AG08395 (cell line): ENCODE measurements at regions not wholly inside any gene's neighbourhood (a gene's known extent, or its start where the extent isn't known, plus 50 kb on each side); places are given as distances from the start of the nearest gene placed in this dataset.
"Not testable (repeated sequence)": the region's sequence is repeated elsewhere in the genome, so short reads cannot be mapped to it uniquely, and the experiment has no call there.

Experiments
- DNase-seq: peaks from one replicate; pipeline ENCODE4 v3.0.0; 2012; ENCODE audit warnings: mixed read lengths, low spot score

DNA sequence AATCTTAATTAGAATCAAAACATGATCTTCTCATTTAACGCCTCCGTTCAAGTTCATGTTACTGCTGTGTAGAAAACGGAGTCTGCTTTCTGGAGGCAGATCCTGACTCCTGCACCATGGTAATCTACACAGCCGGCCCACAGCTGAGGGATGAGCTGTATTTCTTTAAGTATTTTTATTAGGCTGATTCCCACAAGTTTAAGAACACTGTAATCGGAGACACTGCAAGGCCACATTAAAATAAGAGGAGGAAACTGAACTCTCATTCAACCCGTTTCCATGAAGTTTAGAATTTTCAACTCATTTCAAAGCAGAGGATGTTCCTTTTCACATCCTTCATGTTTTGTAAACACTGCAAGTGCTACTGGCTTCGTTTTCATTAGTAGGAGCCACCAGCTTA, 372.2 kb downstream of the NFIB start:
- DNase-seq = no peak

DNA sequence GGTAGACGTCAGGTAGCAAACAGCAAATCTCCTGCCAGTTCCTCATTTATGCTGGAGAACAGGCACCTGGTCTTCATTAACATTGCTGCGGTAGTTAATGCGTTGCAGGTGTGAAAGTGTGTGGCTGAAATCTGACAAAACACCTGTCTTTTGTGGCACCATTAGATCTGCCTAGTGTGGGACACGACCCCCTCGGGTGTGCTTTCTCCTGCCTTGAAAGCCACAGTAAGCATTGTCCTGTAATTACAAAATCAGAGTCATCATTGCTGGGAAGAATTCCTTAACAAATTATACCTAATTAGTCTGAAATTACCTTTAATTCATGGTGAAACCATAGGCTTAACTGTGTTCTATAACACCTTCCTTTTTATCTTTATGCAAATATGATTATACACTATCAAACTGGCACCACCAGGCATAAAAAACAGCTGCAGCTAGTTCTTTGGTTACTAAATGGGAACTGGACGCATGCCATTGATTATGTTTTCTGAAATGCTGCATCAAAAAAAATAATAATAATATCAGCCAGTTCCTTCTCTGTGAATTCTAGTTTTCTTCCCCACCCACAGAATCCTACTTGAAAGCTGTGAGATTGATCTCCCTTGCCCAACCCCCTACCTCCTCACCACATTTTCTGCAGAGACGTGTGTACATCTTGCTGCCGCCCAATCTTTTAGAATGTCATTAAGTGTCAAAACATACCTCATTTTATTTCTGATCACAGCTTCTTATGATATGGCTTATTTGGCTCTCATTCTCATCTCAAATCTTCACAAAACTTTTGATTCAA, 374.0 kb downstream of the NFIB start:
- no peak for DNase-seq

DNA sequence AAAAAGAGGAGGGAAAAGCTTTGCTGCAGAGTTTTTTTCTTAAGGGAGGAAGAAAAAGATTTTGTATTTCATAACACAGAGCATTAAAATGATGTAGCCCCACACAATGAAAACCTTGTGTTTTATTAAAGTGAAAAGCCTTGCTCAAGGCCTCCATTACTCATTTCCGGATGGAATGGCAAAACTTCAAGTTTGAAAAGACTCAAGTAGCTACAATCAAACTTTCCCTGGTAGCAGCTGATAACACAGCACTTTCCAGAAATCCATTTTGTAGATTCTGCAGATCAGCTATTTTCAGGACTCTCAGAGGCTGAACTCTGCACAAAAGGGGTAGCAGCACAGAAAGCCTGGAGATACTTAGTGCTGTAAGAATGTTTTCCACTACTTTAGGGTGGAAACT, 374.8 kb downstream of the NFIB start:
- DNase-seq = peak; percentile 53

DNA sequence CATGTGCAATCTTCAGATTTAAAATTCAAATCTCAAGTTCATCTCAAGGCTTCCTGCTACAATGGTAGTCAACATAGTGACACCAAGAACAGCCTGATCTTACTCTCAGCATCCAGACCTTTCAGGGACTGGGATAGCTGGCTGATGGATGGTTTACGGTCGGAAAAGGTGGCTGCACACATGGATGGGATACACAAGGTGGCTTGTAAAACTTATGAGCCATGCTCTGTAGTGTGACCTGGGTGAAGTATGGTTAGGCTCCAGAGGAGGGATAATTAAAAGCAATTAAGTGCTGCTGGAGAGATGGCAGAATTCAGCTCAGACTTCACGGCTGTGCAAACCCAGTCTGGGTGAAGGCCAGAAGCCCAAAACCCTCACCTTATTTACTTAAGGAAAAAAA, 379.5 kb downstream of the NFIB start:
- no peak for DNase-seq

DNA sequence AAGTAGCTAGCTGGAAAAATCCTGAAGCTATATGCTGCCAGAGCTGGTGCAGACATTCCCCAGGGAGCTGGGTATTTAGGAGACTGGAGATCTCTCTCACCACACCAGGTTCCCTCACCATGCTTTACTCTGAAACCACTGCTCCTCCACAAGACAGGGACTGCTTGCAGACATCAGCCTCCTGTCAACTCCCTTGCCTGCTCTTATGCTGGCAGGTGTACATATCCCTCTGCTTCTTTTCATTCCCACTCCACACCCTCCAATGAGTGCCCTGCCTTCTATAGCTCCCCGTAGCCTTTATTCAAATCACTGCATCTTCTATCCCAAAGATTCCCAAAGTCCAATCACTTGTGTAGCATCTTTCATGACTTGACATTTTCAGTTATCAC, 380.7 kb downstream of the NFIB start:
- no peak for DNase-seq

DNA sequence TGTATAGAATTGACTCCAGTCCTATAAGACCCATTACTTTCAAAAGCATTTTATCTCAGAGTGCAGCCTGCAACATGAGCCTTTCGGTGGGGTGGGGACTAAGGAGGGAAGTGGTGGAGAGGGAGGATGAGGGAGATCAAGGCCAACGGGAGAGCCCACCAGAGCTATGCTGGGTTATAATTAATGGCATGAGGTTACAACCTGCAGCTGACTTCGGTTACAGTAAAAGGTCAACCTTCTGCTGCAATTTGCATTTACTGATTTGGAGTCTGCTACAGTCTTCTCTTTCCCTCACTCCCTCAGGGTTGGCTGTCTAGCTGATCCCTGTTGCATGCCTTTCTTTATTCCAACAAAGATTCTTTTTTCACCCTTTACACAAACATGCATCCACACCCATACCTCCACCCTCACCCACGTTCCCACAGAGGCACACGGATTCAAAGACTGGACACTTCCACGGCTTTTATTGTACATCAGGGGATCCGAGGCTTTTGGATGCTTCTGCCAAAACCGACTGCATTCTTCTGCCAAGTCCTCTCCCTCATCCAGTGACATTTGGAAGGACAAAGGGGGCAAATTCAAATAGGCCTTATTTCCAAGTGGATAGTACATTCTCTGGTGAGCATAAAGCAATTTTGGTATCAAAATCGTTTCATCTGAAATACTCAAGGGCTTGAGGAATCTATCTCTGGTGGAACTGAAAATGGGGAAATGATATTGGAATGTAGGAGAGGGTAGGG, 381.2 kb downstream of the NFIB start:
- no peak for DNase-seq

DNA sequence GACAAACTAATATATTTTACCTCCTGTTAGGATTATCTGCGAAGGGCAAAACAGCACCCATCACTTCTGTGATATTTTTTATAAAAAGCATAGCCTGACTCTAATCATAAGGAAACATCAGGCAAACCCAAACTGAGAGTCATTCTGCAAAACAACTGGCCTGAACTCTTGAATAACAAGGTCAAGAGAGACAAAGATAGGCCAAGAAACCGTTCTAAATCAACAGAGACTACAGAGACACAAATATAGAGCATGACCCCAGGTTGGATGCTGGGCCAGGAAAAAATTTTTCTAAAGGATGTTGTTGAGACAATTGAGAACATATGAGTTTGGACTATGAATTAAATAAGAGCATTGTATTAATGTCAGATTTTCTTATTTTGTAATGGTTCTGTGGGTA, 384.9 kb downstream of the NFIB start:
- DNase-seq = no peak

DNA sequence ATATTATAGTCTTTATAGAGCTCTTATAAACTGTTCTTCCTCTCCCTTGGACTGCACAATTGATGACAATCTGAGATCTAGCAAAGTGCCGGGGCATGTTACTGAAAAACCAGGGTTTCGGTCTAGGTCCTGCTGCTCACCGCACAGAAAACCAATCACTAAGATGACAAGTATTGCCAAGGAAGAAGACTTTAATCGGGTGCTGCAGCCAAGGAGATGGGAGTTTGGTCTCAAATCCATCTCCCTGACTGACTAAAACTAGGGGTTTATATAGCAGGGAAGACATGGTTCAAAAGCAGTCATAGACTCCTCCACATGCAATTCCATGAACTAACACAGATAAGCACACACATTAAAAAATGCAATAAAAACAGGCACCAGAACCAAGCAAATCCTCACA, 390.6 kb downstream of the NFIB start:
- no peak for DNase-seq

DNA sequence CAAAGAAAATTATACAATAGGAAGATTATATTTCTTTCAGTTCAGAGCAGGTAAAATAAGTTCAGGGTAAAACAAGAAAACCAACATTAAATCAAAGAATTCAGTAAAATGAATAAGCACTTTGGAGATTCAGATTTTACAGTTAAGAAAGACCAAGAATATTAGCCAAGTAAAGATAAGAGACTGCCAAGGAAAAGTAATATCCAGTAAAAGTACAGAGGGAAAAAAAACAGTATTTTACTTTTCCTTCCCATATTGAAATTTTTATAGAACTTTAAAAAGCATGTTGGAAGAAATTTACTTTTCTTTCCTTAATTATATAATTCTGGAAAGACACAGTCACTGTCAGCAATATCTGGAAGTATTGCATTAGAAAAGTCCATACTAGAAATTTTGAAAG, 393.4 kb downstream of the NFIB start:
- no peak for DNase-seq

DNA sequence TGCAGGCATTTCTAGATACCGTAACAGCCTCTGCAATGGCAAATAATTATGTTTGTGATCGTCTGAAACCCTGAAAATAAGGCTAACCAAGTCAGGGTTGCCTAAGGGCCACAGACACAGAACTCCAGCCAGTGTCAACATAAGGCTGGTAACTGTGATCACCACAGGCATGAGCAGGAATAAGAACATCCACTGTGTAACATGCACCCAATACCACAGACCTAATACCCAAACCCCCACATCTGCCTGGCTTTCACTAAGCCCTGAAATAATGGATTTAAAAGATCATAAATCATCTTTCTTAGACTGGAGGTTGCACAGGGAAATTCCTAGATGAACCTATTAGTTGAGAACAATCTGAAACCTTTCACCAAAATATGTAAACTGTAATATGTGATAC, 394.5 kb downstream of the NFIB start:
- no peak for DNase-seq

DNA sequence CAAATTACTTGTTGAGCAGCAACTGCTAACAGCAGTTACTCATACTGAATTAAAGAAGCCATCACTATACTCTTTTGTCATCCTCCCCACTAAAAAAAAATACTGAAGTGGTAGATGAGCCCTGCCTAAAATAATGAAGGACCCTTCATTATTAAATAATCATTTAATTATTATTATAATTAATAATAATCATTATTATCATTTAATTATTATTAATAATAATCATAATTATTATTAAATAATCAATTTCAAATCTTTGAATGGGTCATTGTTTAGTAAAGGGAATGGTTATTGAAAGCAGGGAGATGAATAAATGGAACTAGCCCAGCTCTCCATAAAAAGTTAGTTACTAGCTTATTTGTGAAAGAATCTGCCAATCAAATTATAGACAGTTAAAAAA, 396.4 kb downstream of the NFIB start:
- DNase-seq = no peak

DNA sequence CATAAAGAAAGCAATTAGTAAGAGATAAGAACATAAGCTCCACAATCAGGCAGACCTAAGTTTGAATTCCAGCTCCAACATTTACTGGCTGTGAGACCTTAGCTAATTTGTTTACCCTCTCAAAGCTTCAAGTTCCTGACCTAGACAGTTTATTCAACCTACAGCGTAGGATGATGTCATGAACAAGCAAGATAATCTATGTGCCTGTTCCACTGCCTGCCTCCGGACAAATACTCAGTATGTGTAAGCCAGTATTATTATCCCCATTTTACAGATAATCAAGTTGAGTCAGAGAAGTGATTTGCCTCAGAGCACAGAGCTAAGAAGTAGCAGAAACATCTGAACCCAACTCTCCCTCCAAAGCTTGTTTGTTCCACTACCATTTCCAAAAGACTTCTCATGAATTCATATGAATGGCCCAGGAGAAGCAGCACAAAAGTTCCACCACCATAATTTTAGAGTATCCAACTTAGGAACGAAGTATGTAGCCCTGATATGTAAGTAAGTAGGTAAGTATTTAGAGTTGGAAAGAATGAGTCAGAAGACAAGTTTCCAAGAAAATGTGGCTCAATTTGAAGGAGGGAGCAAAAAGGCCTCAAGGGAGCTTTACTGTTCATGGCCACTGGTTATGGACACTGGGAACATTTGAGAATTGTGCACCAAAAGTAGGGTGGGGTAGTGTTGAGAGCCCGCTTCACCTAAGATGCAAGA, 398.2 kb downstream of the NFIB start:
- no peak for DNase-seq

DNA sequence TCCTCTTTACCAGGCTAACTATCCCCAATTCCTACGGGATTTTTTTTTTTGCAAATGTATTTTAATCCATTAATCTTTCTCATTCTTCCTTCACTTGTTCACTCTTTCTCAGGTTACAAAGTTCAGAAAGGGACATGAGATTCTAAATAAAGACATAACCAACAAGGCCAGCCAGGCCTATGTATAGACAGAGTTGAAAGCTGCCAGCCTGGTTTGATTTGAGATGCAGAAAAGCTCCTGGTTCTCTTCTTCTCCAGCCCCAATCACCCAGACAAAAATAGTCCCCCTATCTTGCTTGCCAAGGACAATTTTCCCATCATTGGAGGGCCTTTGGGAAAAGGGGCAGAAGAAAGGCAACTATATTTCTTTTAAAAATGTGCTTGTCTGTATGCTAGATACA, 398.8 kb downstream of the NFIB start:
- no peak for DNase-seq

DNA sequence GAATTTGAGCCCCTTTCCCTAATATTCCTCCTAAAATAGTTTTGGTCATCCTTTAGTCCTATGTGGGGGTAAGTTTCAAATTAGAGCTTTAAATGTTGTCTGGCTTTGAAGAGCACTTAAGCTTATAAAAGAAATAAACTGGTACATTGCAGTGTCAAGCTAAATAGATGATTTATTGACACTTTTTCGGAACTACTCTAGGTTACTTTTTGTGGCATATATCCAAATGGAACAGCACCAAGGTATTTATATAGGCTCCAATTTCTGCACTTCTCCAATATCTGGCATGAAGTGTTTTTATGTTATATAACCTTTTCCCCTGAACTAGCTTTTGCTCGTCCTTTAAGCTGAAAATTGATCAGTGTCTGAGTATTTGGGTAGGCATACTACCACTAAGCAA, 402.5 kb downstream of the NFIB start:
- no peak for DNase-seq

DNA sequence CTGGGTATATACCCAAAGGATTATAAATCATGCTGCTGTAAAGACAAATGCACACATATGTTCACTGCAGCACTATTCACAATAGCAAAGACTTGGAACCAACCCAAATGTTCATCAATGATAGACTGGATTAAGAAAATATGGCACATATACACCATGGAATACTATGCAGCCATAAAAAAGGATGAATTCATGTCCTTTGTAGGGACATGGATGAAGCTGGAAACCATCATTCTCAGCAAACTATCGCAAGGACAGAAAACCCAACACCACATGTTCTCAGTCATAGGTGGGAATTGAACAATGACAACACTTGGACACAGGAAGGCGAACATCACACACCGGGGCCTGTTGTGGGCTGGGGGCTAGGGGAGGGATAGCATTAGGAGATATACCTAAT, 406.1 kb downstream of the NFIB start:
- DNase-seq = not testable (repeated sequence)

DNA sequence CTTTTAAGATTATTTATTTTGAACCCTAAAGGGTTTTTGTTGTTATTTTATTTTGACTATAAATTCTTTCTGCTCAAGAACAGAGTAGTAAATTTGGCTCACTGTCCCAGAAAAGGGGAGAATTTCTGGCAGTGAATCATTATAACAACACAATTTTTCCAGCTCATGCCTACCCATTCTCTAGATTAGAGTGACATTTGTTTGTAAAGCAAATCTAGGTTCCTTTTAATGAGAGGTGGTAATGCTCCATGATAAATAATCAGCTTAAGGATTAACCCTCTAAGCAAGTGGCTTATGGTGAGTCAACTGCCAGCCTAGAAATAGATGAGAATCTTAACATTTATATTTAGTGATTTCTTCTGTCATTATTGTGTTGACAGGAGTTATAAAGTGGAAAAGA, 409.2 kb downstream of the NFIB start:
- no peak for DNase-seq

DNA sequence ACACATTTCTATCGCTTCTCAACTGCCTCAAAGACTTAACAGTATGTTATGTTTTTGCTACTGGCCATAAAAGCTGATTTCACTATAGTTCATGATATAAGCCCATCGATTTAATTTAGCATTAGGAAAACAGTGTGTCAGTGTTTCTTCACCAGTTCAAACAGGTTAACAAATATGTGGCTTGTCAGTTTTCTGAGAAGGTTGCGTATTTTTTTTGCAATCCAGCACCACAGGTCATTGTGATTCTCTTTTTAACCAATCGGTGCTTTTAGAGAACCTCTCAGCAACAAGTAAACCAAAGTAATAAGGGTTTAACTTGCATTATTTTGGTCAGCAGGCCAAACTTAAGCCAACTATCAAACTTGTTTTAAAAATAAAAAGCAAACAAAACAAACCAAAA, 409.6 kb downstream of the NFIB start:
- no peak for DNase-seq

DNA sequence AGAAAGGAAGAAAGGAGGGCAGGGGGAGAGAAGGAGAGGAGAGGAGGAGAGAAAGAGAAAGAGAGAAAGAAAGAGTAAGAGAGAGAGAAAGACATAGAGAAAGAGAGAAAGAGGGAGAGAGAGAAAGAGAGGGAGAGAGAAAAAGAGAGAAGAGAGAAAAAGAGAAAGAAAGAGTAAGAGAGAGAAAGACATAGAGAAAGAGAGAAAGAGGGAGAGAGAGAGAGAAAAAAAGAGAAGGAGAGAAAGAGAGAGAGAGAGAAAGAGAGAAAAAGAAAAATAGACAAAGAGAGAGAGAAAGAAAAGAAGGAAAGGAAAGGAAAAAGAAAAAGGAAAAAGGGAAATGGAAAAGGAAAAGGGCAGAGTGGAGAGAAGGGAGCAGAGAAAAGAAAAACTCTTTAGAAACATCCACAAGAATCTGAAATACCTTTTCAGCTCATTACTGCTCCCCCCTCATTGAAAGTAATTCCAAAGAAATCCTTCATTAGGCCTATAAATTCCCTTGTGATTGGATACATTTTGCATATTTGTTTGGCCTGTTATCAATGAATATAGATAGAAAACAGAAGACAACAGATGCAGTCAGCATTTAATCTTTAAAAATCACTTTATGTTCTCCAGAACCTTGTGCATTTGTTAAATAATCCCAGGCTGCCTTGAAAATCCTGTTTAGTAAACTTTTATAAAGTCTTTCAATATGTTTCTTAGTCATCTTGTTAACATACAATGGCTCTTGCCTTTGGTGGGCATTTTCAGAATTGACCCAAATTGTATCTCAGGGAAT, 411.5 kb downstream of the NFIB start:
- DNase-seq = no peak

DNA sequence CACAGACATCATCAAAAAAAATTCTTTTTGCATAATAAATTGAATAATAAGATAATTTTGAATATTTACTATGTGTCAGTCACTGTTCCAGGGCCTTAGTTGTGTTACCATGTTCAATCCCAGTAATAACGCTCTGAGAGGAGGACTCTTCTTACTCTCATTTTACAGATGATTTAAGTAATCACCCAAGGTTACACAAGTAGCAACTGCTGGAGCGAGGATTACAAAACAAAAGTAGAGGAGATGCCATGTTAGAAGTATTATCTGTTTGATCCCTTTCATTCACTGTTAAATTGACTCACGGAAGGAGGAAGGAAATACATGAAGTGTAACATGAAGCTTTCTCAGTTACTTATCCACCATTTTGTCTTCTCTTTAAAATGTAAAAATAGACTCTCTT, 412.8 kb downstream of the NFIB start:
- no peak for DNase-seq

DNA sequence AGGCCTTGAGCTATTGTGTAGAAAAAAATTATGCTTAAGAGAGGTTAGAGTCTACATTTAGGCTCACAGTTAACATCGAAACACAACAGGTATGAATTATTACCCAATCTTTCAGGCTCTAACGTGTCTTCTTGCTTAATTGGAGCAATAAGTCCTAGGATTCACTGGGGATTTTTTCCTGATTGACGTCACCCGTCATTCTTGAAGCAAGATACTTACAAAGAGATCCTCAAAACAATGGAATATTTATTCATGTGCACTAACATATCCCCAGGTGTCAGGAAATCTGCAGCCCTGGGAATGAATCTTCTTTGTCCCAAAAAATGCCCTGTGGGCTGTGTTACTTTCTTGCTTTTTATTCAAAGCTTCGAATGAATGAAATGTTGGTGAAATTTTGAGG, 413.5 kb downstream of the NFIB start:
- DNase-seq = no peak

DNA sequence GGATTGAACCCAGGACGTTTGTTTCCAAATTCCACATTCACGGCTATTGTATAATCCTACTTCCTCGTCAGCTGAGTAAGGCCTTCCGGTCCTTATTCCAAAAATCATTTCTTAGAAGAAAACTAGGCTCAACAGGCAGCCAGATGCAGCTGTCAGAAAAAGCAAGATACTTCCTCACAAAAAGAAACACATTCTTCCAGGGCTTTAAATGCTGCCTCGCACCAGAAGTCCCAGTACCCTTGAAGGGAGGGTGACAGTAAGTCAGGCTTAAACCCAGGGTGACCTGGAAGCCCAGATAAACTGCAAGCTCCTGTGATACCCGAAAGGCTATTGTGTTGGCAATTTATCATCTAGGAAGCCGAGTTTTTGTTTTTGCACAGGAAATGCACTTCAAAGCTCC, 414.0 kb downstream of the NFIB start:
- DNase-seq = no peak

DNA sequence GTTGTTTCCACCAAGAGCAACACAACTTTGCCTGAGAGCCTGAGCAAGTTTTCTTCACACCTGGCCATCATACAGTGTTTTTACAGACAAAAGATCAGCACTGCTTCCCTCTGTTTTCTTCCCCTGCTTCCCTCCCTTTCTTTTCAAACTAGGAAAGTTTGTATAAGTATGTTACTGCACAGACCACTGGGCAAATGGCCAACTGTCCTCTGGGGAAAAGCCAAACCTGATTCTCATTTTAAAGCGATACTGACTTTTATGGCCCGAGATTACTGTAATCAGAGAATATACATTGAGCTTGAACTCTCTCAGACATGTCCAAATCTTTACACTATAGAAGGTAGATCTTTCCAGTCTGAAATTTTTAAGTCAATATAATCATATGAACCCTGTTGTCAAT, 415.0 kb downstream of the NFIB start:
- DNase-seq = no peak
